Activated T-cell treated with anti-CD3 and anti-CD28 coated beads for 24 hours (primary cell): ENCODE measurements at regions not wholly inside any gene's neighbourhood (a gene's known extent, or its start where the extent isn't known, plus 50 kb on each side); places are given as distances from the start of the nearest gene placed in this dataset.
"Not testable (repeated sequence)": the region's sequence is repeated elsewhere in the genome, so short reads cannot be mapped to it uniquely, and the experiment has no call there.

Experiments used
- DNase-seq: peaks from one replicate; pipeline ENCODE4 v3.0.0-alpha.2; 2020; ENCODE audit warnings: low read depth

GRCh38 chr13:74289107-74289506 is 154.9 kb upstream of the KLF12 start:
- no peak for DNase-seq

DNA sequence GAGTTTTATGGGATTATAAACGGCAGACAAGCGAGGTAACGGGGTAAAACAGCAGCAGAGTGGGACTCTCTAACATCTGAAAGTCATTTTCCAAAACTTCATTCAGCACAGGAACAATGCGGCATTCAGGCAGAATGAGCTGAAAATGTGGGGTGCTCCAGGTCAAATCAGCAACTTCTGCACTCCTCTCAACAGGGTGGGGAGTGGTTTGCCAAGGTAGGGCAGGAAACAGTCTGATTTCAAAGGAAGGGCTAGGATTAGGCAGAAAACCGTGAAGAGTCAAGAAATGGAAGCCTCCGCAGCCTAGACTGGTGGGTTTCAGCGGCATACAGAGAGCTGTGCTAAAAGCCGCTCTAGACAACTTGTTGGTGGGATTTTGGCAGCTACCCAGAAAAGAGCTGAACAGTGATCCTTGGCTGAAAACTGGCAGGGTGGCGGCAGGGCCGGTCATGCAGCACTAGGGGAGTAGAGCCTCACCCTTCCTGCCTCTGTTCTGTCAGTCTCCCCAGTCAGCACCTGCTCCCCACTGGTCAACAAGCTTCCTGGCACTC is 154.2 kb upstream of the KLF12 start:
- peak; percentile 7 for DNase-seq

DNA sequence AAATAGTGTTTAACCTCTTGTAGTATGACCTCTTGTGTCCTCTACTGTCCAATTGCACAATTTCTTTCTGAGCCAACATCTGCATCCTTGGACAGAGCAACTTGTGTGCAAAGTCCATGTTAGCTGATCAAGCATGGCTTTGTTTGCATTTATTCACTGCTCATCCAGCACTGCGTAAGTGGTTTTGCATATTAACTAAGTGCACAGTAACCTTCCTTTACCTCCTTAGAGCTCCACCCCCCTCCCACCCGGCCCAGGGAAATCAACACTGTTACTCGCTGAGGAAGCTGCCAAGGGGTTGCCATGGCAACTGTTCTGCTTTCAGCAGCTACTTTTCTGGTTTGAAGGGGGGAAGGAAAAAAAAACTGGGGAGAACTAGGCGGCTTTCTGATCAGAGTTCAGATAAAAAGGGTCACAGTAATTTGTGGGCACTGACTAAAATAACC is 153.5 kb upstream of the KLF12 start:
- DNase-seq, result peak; percentile 68

DNA sequence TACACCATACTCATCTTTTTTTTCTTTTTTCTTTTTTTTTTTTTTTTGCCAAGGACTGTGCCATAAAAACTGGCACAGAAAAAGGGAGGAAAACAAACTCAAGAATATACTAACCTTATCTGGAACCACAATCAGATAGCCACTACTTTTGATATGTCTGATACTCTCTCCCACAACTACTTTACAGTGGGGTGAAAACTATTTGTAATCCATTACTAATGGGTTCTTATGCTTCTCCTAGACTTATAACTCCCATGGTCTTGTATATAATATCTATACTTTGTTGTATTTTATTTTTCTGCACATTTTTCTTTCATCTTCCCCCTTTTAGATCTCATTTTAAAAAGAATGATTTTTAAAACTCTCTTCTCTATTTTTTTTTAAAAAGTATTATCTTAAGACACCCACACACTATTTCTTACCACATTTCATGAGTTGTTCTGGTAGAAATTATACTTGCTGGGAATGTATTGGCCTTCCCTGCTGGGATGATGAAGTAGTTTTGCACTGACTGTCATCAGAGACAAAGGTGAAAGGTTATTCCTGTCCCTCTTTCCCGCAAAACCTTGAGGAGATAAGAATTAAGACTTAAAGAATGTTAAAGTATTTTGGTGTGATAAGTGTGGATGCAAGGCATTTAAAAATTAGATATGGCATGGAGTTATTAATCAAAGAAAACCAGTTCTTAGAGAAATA is 146.7 kb upstream of the KLF12 start:
- no peak for DNase-seq

GRCh38 chr13:74280093-74280794 is 146.0 kb upstream of the KLF12 start:
- DNase-seq, result no peak

GRCh38 chr13:74278901-74279300 is 144.7 kb upstream of the KLF12 start:
- DNase-seq, result no peak

DNA sequence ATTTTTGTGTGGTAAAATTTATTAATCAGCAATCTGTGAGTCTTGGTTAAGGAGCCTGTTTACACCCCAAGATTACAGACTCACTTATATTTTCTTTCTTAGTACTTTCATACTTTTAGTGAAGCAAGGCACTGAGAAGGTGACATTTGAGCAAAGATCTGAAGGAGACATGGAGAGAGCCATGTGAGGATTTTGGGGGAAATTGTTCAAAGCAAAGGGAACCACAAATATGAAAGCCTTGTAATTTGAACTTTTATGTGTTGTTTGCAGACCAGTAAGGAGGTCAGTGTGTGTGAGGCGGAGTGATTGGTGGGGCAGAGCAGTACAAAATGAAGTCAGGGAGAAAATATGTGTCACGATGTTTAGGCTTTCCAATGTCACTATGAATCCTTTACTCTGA is 140.7 kb upstream of the KLF12 start:
- no peak for DNase-seq

DNA sequence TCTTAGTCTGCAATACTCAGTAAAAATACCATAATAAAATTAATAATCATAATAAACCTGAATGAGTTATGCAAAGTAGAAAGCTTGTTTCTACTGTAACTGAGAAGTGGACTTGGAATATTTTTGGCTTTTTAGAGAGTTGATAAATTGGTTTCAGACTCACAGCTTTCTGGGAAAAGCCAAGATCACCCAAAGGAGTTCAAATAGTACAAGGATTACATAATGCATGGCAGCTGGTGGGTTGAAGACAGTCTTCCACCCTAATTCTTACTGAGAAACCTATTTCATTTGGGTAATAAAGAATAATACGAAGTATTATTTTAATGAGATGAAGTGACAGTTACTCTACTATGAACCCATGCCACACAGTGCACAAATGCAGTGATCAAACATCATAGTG is 139.4 kb upstream of the KLF12 start:
- DNase-seq, result no peak

- DNase-seq, result no peak
Observed at GRCh38 chr13:74272826-74273225, 138.6 kb upstream of the KLF12 start.

DNA sequence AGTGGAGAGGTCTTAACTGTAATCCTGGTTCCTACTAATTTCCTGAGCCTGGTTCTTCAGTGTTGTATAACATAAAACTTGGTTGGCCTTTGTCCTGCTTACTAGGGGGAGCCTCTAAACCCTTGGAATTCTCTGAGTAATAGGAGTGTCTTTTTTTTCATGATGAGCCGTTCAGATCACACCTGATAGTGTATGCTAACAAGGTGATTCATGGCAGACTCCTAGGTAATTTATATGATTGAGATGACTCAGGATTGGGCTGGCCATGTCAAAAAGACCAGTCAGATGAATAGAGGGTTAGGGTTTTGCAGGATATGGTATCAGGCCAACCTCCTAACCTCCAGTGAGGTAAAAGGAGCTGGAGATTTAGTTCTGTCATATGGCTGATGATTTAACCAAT is 135.8 kb upstream of the KLF12 start:
- no peak for DNase-seq

DNA sequence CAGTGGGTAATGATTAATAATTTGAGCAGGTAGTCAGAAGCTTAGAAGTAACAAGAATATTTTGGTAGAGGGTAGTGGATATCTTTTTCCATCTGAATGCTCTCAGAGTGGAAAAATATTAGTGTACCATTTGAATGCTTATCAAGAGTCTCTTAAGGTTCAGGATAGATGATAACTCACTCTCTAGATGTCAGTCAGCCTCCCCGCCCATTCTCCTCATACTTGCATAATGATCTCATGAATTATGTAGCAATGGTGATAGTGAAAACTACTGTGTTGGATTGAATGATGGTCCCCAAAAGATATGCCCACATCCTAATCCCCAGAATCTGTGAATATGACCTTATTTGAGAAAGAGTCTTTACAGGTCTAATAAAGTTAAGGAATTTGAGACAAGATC is 132.7 kb upstream of the KLF12 start:
- no peak for DNase-seq

DNA sequence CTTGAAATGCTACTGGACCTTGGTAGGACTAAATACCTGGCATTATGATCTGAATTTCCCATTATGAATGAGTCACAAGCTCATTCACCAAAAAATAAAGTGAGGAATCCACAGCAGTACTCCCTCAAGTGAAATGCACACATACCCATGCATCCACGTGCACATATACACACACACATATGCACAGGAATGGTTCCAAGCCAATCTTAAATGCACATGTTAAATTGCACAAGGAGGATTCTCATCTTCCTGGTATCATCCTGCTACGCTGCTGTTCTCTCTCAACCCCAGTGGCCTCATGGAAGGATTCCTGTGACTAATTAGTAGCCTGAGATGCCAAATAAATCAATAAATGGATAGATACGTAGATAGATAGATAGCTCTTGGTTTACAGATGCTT is 132.1 kb upstream of the KLF12 start:
- DNase-seq, result no peak

GRCh38 chr13:74264333-74264732 is 130.1 kb upstream of the KLF12 start:
- DNase-seq, result no peak

DNA sequence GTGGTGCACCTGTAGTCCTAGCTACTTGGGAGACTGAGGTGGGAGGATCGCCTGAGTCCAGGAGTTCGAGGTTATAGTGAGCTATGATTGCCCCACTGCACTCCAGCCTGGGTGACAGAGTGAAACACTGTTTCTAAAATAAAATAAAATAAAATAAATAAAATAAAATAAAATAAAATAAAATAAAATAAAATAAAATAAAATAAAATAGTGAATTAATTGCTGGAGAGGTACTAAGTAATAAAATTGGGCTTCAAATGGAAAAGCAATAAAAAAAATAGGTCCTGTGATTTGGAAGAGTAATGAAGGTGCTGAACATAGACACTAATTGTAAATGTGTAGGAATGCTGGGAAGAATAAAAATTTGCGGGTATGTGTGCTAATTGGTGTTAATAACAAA is 126.2 kb upstream of the KLF12 start:
- DNase-seq, result not testable (repeated sequence)

DNA sequence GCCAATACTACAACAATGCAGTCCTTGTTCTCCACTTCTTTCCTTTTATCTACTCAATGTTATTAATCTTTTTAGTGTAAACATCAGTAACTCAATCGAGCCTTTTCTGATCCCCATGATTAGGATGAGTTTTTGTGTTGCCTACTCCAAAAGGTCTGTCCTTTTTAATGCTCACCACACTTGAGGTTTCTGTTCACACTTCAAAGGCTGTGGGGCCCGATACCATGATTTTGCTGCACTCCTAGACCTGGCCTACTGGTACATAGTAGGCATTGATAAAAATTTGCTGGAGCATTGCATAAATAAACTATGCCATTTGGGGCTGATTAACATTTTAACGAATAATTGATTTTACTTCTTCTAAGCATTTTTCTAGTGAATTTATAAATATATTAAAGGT is 125.4 kb upstream of the KLF12 start:
- no peak for DNase-seq

- no peak for DNase-seq
Observed at GRCh38 chr13:74258961-74259360, 124.8 kb upstream of the KLF12 start.

DNA sequence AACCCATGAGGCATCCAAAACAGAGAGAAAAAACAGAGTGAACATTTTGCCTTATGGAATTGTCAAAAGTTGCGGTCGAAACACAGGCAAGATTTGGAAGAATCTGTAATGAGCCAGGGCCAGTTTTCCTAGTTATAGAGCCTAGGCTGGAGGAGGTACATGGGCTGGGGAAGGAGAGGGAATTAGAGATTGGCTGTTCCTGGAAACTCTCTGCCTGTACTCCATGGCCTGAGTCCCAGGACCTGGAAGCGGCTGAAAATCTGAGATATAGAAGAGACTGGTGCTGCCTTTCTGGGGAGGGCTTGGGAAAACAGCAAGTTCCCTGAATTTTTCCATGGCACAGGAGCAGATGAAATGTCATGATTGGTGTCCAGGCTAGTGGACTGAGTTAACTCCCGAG is 122.8 kb upstream of the KLF12 start:
- no peak for DNase-seq

DNA sequence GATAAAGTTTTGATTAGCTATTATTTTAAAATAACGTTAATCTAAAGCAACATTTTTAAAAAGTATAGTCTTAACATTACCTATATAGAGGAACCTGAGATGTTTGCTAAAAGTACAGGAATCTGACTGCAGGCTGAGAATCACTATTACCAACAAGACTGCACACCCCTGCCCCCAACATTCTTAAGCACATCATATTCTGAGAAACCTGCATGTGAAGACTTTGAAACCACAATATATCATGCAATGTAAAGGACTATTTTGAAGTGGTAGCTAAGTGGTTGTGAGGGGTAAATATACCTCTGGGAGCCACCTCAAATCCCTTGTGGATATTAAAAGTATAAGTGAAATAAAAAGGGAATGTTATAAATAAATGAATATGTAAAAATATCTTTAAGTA is 119.0 kb upstream of the KLF12 start:
- DNase-seq, result no peak

DNA sequence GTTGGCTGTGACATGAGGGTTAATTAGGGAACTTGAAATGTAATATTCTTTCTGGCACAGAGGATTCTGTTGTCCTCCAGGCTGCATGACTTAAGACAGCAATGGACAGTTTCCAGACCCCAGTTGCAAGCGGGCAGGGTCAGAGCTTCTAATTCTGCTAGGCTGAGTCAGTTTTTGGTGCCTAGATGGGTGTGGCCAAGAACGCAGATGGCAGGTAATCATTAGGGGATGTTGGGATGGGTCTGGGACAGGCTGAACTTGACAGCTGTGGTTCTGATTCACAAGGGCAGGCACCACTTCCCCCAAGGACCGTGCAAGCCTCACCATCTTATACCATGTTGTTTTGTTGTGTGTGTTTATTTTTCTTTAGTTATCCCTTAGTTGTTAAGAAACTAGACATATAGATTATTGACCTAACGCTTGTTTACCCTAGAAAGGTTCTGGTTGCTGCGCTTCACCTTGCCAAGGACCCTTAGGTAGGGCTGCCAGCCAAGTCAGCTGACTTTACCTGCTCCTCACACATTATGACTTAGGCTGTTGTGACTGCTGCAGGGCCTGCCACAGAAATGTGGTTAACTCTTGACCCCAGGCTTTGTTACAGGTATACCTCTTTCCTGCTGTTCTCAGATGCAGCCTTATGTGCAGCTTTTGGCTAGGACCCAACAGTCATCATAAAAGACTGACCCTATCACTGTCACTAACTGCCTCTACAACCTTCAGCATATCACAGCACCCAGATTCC is 117.7 kb upstream of the KLF12 start:
- no peak for DNase-seq

DNA sequence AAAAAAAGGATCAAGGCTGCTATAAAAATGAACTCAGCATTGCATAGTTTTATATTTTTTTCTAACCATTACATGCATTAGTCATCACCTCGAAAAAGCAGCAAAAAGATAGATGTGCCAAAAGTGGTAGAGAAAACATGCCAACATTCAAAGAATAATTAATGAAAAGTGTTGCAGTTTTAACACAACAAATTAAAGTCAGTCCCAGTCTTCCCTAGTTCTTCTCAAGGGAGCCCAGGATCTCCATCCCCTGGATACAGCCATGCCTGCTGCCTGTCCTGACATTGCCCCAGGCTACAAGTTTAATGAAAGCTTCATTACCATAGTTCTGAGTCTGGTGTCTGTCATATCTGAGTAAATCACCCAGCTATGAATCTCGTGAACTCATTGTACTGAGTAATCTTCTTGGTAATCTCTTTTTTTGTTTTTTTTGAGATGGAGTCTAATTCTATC is 116.6 kb upstream of the KLF12 start:
- no peak for DNase-seq

DNA sequence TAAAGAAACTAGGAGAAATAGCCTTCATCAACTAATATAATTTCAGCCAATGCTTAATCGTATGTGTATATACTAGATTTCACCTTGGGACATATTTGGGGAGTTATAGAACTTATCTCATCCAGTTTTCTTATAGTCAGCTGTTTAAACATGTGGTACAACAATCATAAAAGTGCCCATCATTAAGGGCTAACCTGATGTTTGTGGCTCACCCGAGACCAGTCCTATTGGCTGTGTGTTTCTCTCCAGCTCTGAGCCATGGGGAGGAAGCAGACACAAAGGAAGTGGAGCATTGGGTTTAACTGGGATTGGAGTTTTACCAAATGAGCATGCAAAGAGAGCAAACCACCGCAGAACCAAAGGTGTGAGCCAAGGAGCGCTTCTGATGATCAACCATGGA is 114.3 kb upstream of the KLF12 start:
- no peak for DNase-seq

- peak; percentile 27 for DNase-seq
Observed at GRCh38 chr13:74246487-74246886, 112.3 kb upstream of the KLF12 start.
